Activated B cell treated with CpG ODN at 0.5 μM for 24 hours (primary cell): ENCODE measurements at regions not wholly inside any gene's neighbourhood (a gene's known extent, or its start where the extent isn't known, plus 50 kb on each side); places are given as distances from the start of the nearest gene placed in this dataset.

Experiments
- ATAC-seq: fragments of 200-7000 bp; cut with Tn5 transposase; one replicate; pipeline ENCODE4 v1.10.0; 2021; ENCODE audit warnings: low read depth, mild to moderate bottlenecking, moderate library complexity
- CTCF ChIA-PET: fragments of 350-600 bp; sonication (Branson Sonifier 250); formaldehyde crosslinking; loops from one replicate; lab custom pipeline; 2021; ENCODE audit warnings: antibody characterized with exemption; lab: Charles Lee
- POLR2A ChIA-PET: fragments of 350-600 bp; sonication (Branson Sonifier 250); formaldehyde crosslinking; loops from one replicate; lab custom pipeline; 2021; ENCODE audit warnings: antibody characterized with exemption; lab: Charles Lee
- DNase-seq: peaks from one replicate; pipeline ENCODE4 v3.0.0; 2022
- H3K27ac Mint-ChIP-seq: one replicate; pipeline ENCODE4 v1.8.0; 2020; ENCODE audit warnings: mixed read lengths
- H3K27me3 Mint-ChIP-seq: one replicate; pipeline ENCODE4 v1.8.0; 2021; ENCODE audit warnings: mixed read lengths
- H3K36me3 Mint-ChIP-seq: one replicate; pipeline ENCODE4 v1.8.0; 2021; ENCODE audit warnings: low read depth, mixed read lengths
- H3K4me1 Mint-ChIP-seq: one replicate; pipeline ENCODE4 v1.8.0; 2021; ENCODE audit warnings: mixed read lengths
- H3K4me3 Mint-ChIP-seq: one replicate; pipeline ENCODE4 v1.8.0; 2020; ENCODE audit warnings: mild to moderate bottlenecking, mixed read lengths
- H3K9me3 Mint-ChIP-seq: one replicate; pipeline ENCODE4 v1.8.0; 2020; ENCODE audit warnings: mixed read lengths
- CTCF ChIP-seq: fragments of 200-600 bp; IDR thresholded peaks from one replicate; pipeline ENCODE4 v1.8.0; 2022; ENCODE audit warnings: antibody characterized with exemption, mild to moderate bottlenecking
- intact Hi-C: fragments of 100-400 bp; cut with micrococcal nuclease; formaldehyde crosslinking; loops from one replicate; pipeline ENCODE4 v1.15.1; 2024

- CTCF ChIA-PET, result no interaction called here
Observed at GRCh38 chr18:72636611-72637010, 92.5 kb upstream of the CBLN2 start.

GRCh38 chr18:72634500-72634899 is 90.4 kb upstream of the CBLN2 start:
- no peak for TF ChIP-seq CTCF
- DNase-seq (no peak), ATAC-seq (no peak)
- Mint-ChIP-seq H3K4me3 (no peak overlapping the region), H3K36me3 (no peaks in the 10 kb centered on the region), H3K27ac (no peak overlapping the region), H3K27me3 (no peaks in the 10 kb centered on the region), H3K9me3 (no peaks in the 10 kb centered on the region), H3K4me1 (no peaks in the 10 kb centered on the region)
- ChIA-PET CTCF (no interaction called here), POLR2A (no interaction called here)
- intact Hi-C loops, result no loop called here

More at GRCh38 chr18:72636611-72637010, 92.5 kb upstream of the CBLN2 start:
- no peak for ATAC-seq
- intact Hi-C loops, result no loop called here
- POLR2A ChIA-PET, result no interaction called here
- Mint-ChIP-seq H3K4me3 (no peak overlapping the region), H3K36me3 (no peaks in the 10 kb centered on the region), H3K4me1 (no peaks in the 10 kb centered on the region), H3K9me3 (no peaks in the 10 kb centered on the region), H3K27ac (no peak overlapping the region), H3K27me3 (no peaks in the 10 kb centered on the region)
- DNase-seq, result no peak
- TF ChIP-seq CTCF, result no peak

GRCh38 chr18:72630991-72631390 is 86.8 kb upstream of the CBLN2 start:
- CTCF ChIA-PET, result no interaction called here
- H3K27ac Mint-ChIP-seq, result no peak overlapping the region
- no peaks in the 10 kb centered on the region for H3K4me1 Mint-ChIP-seq

GRCh38 chr18:72623444-72623843 is 79.3 kb upstream of the CBLN2 start:
- intact Hi-C loops, result no loop called here
- no peaks in the 10 kb centered on the region for H3K27me3 Mint-ChIP-seq
- ATAC-seq (no peak), DNase-seq (no peak)
- H3K36me3 Mint-ChIP-seq, result no peaks in the 10 kb centered on the region
- no peak overlapping the region for H3K4me3 Mint-ChIP-seq
- H3K4me1 Mint-ChIP-seq, result no peaks in the 10 kb centered on the region
- TF ChIP-seq CTCF, result no peak
- H3K9me3 Mint-ChIP-seq, result no peaks in the 10 kb centered on the region
- H3K27ac Mint-ChIP-seq, result no peak overlapping the region
- ChIA-PET POLR2A (no interaction called here), CTCF (interaction anchor here (0.8 kb wide), 1 partner anchor 9 kb away, joined by 3 read pairs; no protein-coding TSS in a partner anchor)

More at GRCh38 chr18:72630991-72631390, 86.8 kb upstream of the CBLN2 start:
- Mint-ChIP-seq H3K27me3 (no peaks in the 10 kb centered on the region), H3K4me3 (no peak overlapping the region), H3K9me3 (no peaks in the 10 kb centered on the region), H3K36me3 (no peaks in the 10 kb centered on the region)
- no peak for TF ChIP-seq CTCF
- ATAC-seq (no peak), DNase-seq (no peak)
- POLR2A ChIA-PET, result no interaction called here
- intact Hi-C loops, result no loop called here

GRCh38 chr18:72613534-72613930 is 69.4 kb upstream of the CBLN2 start:
- DNase-seq, result no peak
- no peak overlapping the region for H3K27ac Mint-ChIP-seq
- no peak for TF ChIP-seq CTCF
- no peaks in the 10 kb centered on the region for H3K36me3 Mint-ChIP-seq
- intact Hi-C loops, result no loop called here
- no peak for ATAC-seq
- POLR2A ChIA-PET, result no interaction called here
- no peaks in the 10 kb centered on the region for H3K9me3 Mint-ChIP-seq
- no peaks in the 10 kb centered on the region for H3K4me1 Mint-ChIP-seq
- H3K4me3 Mint-ChIP-seq, result no peak overlapping the region
- CTCF ChIA-PET, result no interaction called here
- no peaks in the 10 kb centered on the region for H3K27me3 Mint-ChIP-seq
